ENCODE measurements at regions not wholly inside any gene's neighbourhood (a gene's known extent, or its start where the extent isn't known, plus 50 kb on each side); places are given as distances from the start of the nearest gene placed in this dataset.

- DNase-seq = no peak
Observed at GRCh38 chr4:149296503-149296902, 519.1 kb downstream of the IQCM start.

- DNase-seq = no peak
Observed at GRCh38 chr4:149296084-149296483, 519.6 kb downstream of the IQCM start.

GRCh38 chr4:149294601-149295000, 521.0 kb downstream of the IQCM start:
- DNase-seq = no peak

GRCh38 chr4:149293046-149293649, 522.5 kb downstream of the IQCM start:
- no peak for DNase-seq

- no peak for DNase-seq
Observed at GRCh38 chr4:149292425-149293007, 523.1 kb downstream of the IQCM start.

- DNase-seq = no peak
Observed at GRCh38 chr4:149291463-149291862, 524.2 kb downstream of the IQCM start.

- DNase-seq = no peak
Observed at GRCh38 chr4:149280806-149281205, 534.8 kb downstream of the IQCM start.

GRCh38 chr4:149279776-149280175, 535.9 kb downstream of the IQCM start:
- DNase-seq = no peak

- DNase-seq = no peak
Observed at GRCh38 chr4:149279331-149279730, 536.3 kb downstream of the IQCM start.

GRCh38 chr4:149277705-149278104, 537.9 kb downstream of the IQCM start:
- DNase-seq = no peak

- no peak for DNase-seq
Observed at GRCh38 chr4:149269835-149270234, 545.8 kb downstream of the IQCM start.

- no peak for DNase-seq
Observed at GRCh38 chr4:149266301-149266700, 549.3 kb downstream of the IQCM start.

- DNase-seq = no peak
Observed at GRCh38 chr4:149265645-149266044, 550.0 kb downstream of the IQCM start.

- DNase-seq = peak; percentile 38
Observed at GRCh38 chr4:149264093-149264733, 551.4 kb downstream of the IQCM start.

GRCh38 chr4:149248191-149248764, 567.4 kb downstream of the IQCM start:
- no peak for DNase-seq

GRCh38 chr4:149247164-149247563, 568.5 kb downstream of the IQCM start:
- no peak for DNase-seq

GRCh38 chr4:149245333-149245732, 570.3 kb downstream of the IQCM start:
- no peak for DNase-seq

GRCh38 chr4:149238097-149238496, 577.5 kb downstream of the IQCM start:
- DNase-seq = no peak

GRCh38 chr4:149234798-149235197, 580.8 kb downstream of the IQCM start:
- DNase-seq = no peak

- DNase-seq = no peak
Observed at GRCh38 chr4:149223659-149224058, 592.0 kb downstream of the IQCM start.

- DNase-seq = no peak
Observed at GRCh38 chr4:149218672-149219071, 597.0 kb downstream of the IQCM start.

GRCh38 chr4:149214301-149214700, 601.3 kb downstream of the IQCM start:
- DNase-seq = no peak

- no peak for DNase-seq
Observed at GRCh38 chr4:149211876-149212275, 603.8 kb downstream of the IQCM start.
